Epithelial cell of proximal tubule (primary cell): ENCODE measurements at regions not wholly inside any gene's neighbourhood (a gene's known extent, or its start where the extent isn't known, plus 50 kb on each side); places are given as distances from the start of the nearest gene placed in this dataset.

Experiments
- DNase-seq: peaks from one replicate; pipeline ENCODE4 v3.0.0-alpha.2; 2011; ENCODE audit warnings: low read depth
- H3K4me3 ChIP-seq: 2 replicates; pipeline ENCODE4 v1.5.1; 2011; ENCODE audit warnings: low read depth, mild to moderate bottlenecking, low read length
- CTCF ChIP-seq: conservative IDR thresholded peaks from 2 replicates; pipeline ENCODE4 v1.5.1; 2012; ENCODE audit warnings: low read depth, mild to moderate bottlenecking, low read length

- no peak for TF ChIP-seq CTCF
- DNase-seq, result no peak
- no peak overlapping the region for H3K4me3 ChIP-seq
These were observed 934.9 kb downstream of the LRFN5 start for GRCh38 chr14:42541535-42542001.

GRCh38 chr14:42535397-42535796 lies 928.7 kb downstream of the LRFN5 start:
- TF ChIP-seq CTCF, result no peak
- H3K4me3 ChIP-seq, result no peak overlapping the region
- no peak for DNase-seq

- no peak for TF ChIP-seq CTCF
- DNase-seq, result no peak
These were observed 926.8 kb downstream of the LRFN5 start for GRCh38 chr14:42533476-42533875.

GRCh38 chr14:42532194-42532593 lies 925.5 kb downstream of the LRFN5 start:
- no peak for TF ChIP-seq CTCF
- no peak for DNase-seq
- no peak overlapping the region for H3K4me3 ChIP-seq

More at GRCh38 chr14:42533476-42533875, 926.8 kb downstream of the LRFN5 start:
- H3K4me3 ChIP-seq, result no peak overlapping the region

GRCh38 chr14:42527141-42527540 lies 920.5 kb downstream of the LRFN5 start:
- no peak overlapping the region for H3K4me3 ChIP-seq
- no peak for DNase-seq
- no peak for TF ChIP-seq CTCF

- H3K4me3 ChIP-seq, result no peak overlapping the region
- TF ChIP-seq CTCF, result no peak
- no peak for DNase-seq
These were observed 917.0 kb downstream of the LRFN5 start for GRCh38 chr14:42523666-42524065.

- TF ChIP-seq CTCF, result no peak
- H3K4me3 ChIP-seq, result no peak overlapping the region
- no peak for DNase-seq
These were observed 911.3 kb downstream of the LRFN5 start for GRCh38 chr14:42517806-42518500.
